ENCODE measurements at regions not wholly inside any gene's neighbourhood (a gene's known extent, or its start where the extent isn't known, plus 50 kb on each side); places are given as distances from the start of the nearest gene placed in this dataset.

- no peak overlapping the region for H3K27ac ChIP-seq
- no peak overlapping the region for H3K4me3 ChIP-seq
Observed at GRCh38 chr4:157444014-157444413, 223.5 kb downstream of the GRIA2 start.

GRCh38 chr4:157443537-157443936 is 223.0 kb downstream of the GRIA2 start:
- Histone ChIP-seq H3K4me3 (no peak overlapping the region), H3K27ac (no peak overlapping the region)

GRCh38 chr4:157425897-157426296 is 205.4 kb downstream of the GRIA2 start:
- Histone ChIP-seq H3K4me3 (no peak overlapping the region), H3K27ac (no peak overlapping the region)

- H3K27ac ChIP-seq = no peak overlapping the region
- no peak overlapping the region for H3K4me3 ChIP-seq
Observed at GRCh38 chr4:157423526-157424020, 203.0 kb downstream of the GRIA2 start.

GRCh38 chr4:157421365-157421764 is 200.8 kb downstream of the GRIA2 start:
- Histone ChIP-seq H3K27ac (no peak overlapping the region), H3K4me3 (no peak overlapping the region)

All from skin epidermis (tissue), 12 donors.